Astrocyte (in vitro differentiated cells and primary cell): ENCODE measurements at regions not wholly inside any gene's neighbourhood (a gene's known extent, or its start where the extent isn't known, plus 50 kb on each side); places are given as distances from the start of the nearest gene placed in this dataset.

ENCODE experiments used
- EZH2 ChIP-seq: IDR thresholded peaks from 2 replicates; pipeline ENCODE4 v1.6.1; 2012; ENCODE audit warnings: mild to moderate bottlenecking, low read length, inconsistent platforms; ENCODE audit not compliant: insufficient read depth
- TF ChIP-seq, protein P1 (sequence below): IDR thresholded peaks from 2 replicates; pipeline ENCODE4 v1.5.1; 2011; ENCODE audit warnings: low read depth, mild to moderate bottlenecking, inconsistent platforms, low read length, moderate library complexity; ENCODE audit not compliant: insufficient read depth

DNA sequence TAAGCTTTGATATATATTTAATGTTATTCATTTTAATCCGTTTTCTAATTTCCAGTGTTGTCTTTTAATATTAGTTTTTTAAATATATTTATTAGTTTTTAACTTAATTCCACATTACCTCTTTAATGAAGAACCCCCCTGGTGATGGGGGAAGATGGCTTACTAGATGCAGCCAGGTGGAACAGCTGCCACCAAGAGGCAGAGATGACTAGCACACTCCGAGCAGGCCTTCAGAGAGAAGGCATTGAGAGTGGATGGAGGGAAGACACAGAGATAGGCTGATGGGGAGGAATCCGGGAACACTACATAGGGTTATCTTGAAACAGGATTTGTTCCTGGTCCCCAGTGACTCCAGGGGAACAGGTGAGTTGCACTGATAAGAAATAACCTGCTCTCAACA is 771.6 kb downstream of the LRFN5 start:
- TF ChIP-seq, protein P1, sequence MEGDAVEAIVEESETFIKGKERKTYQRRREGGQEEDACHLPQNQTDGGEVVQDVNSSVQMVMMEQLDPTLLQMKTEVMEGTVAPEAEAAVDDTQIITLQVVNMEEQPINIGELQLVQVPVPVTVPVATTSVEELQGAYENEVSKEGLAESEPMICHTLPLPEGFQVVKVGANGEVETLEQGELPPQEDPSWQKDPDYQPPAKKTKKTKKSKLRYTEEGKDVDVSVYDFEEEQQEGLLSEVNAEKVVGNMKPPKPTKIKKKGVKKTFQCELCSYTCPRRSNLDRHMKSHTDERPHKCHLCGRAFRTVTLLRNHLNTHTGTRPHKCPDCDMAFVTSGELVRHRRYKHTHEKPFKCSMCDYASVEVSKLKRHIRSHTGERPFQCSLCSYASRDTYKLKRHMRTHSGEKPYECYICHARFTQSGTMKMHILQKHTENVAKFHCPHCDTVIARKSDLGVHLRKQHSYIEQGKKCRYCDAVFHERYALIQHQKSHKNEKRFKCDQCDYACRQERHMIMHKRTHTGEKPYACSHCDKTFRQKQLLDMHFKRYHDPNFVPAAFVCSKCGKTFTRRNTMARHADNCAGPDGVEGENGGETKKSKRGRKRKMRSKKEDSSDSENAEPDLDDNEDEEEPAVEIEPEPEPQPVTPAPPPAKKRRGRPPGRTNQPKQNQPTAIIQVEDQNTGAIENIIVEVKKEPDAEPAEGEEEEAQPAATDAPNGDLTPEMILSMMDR: no peak
- TF ChIP-seq EZH2: no peak
